ENCODE measurements at regions not wholly inside any gene's neighbourhood (a gene's known extent, or its start where the extent isn't known, plus 50 kb on each side); places are given as distances from the start of the nearest gene placed in this dataset.

- no peak overlapping the region for H3K27ac Mint-ChIP-seq
- Histone ChIP-seq H3K9ac (ENCODE audit: extremely low read depth, low read length, poor library complexity, severe bottlenecking) (no peak overlapping the region), H3K9me3 (ENCODE audit: control insufficient read depth, low read length) (no peaks in the 10 kb centered on the region), H3K4me1 (ENCODE audit: control insufficient read depth, insufficient read depth, low read length) (no peaks in the 10 kb centered on the region), H3K27ac (ENCODE audit: low read depth, low read length) (no peak overlapping the region), H3K4me3 (ENCODE audit: low read length) (no peak overlapping the region), H3K36me3 (ENCODE audit: control insufficient read depth, insufficient read depth, low read length) (no peaks in the 10 kb centered on the region), H3K27me3 (ENCODE audit: control insufficient read depth, insufficient read depth, low read length, poor library complexity, severe bottlenecking) (no peaks in the 10 kb centered on the region)
- no peak for DNase-seq
- whole genome bisulfite sequencing, 2 experiments (ENCODE audit: insufficient coverage in 1 of 2, insufficient read length in 1 of 2): 94 to 95% methylated on average over 7 to 8 of the region's 8 CpGs
- H3K4me1 Mint-ChIP-seq: no peaks in the 10 kb centered on the region
- no peaks in the 10 kb centered on the region for H3K9me3 Mint-ChIP-seq
- no peaks in the 10 kb centered on the region for H3K36me3 Mint-ChIP-seq (ENCODE audit: low read depth)
- no peaks in the 10 kb centered on the region for H3K27me3 Mint-ChIP-seq (ENCODE audit: insufficient read depth)
- no peak for TF ChIP-seq CTCF (conservative IDR thresholded peaks at IDR 0.05)
- H3K4me3 Mint-ChIP-seq: no peak overlapping the region
Measured at GRCh38 chr1:214859647-214860046, 222.9 kb upstream of the KCNK2 start.

- Mint-ChIP-seq H3K4me1 (no peaks in the 10 kb centered on the region), H3K9me3 (no peaks in the 10 kb centered on the region), H3K4me3 (no peak overlapping the region), H3K27me3 (ENCODE audit: insufficient read depth) (no peaks in the 10 kb centered on the region), H3K27ac (no peak overlapping the region), H3K36me3 (ENCODE audit: low read depth) (no peaks in the 10 kb centered on the region)
- DNase-seq: no peak
- H3K9me3 ChIP-seq (ENCODE audit: control insufficient read depth, low read length): no peaks in the 10 kb centered on the region
- no peaks in the 10 kb centered on the region for H3K27me3 ChIP-seq (ENCODE audit: control insufficient read depth, insufficient read depth, low read length, poor library complexity, severe bottlenecking)
- no peak overlapping the region for H3K27ac ChIP-seq (ENCODE audit: low read depth, low read length)
- no peak overlapping the region for H3K4me3 ChIP-seq (ENCODE audit: low read length)
- no peak for TF ChIP-seq CTCF (conservative IDR thresholded peaks at IDR 0.05)
- no peak overlapping the region for H3K9ac ChIP-seq (ENCODE audit: extremely low read depth, low read length, poor library complexity, severe bottlenecking)
- WGBS, 2 experiments (ENCODE audit: insufficient coverage in 1 of 2, insufficient read length in 1 of 2): 50 to 78% methylated on average over 1 to 2 of the region's 2 CpGs
- no peaks in the 10 kb centered on the region for H3K36me3 ChIP-seq (ENCODE audit: control insufficient read depth, insufficient read depth, low read length)
- no peaks in the 10 kb centered on the region for H3K4me1 ChIP-seq (ENCODE audit: control insufficient read depth, insufficient read depth, low read length)
Measured at GRCh38 chr1:214861615-214862014, 220.9 kb upstream of the KCNK2 start.

- no peaks in the 10 kb centered on the region for H3K9me3 Mint-ChIP-seq
- H3K27me3 Mint-ChIP-seq (ENCODE audit: insufficient read depth): no peaks in the 10 kb centered on the region
- Histone ChIP-seq H3K36me3 (ENCODE audit: control insufficient read depth, insufficient read depth, low read length) (no peaks in the 10 kb centered on the region), H3K4me1 (ENCODE audit: control insufficient read depth, insufficient read depth, low read length) (no peaks in the 10 kb centered on the region), H3K27me3 (ENCODE audit: control insufficient read depth, insufficient read depth, low read length, poor library complexity, severe bottlenecking) (no peaks in the 10 kb centered on the region), H3K9ac (ENCODE audit: extremely low read depth, low read length, poor library complexity, severe bottlenecking) (no peak overlapping the region), H3K9me3 (ENCODE audit: control insufficient read depth, low read length) (no peaks in the 10 kb centered on the region), H3K27ac (ENCODE audit: low read depth, low read length) (no peak overlapping the region), H3K4me3 (ENCODE audit: low read length) (no peak overlapping the region)
- no peak overlapping the region for H3K4me3 Mint-ChIP-seq
- 81 to 88% methylated on average over 1 of the region's 2 CpGs for WGBS, 2 experiments (ENCODE audit: insufficient coverage in 1 of 2, insufficient read length in 1 of 2)
- TF ChIP-seq CTCF (conservative IDR thresholded peaks at IDR 0.05): no peak
- no peaks in the 10 kb centered on the region for H3K4me1 Mint-ChIP-seq
- no peaks in the 10 kb centered on the region for H3K36me3 Mint-ChIP-seq (ENCODE audit: low read depth)
- no peak for DNase-seq
- H3K27ac Mint-ChIP-seq: no peak overlapping the region
Measured at GRCh38 chr1:214862421-214862820, 220.1 kb upstream of the KCNK2 start.
